PC-9 (cell line): ENCODE measurements at regions not wholly inside any gene's neighbourhood (a gene's known extent, or its start where the extent isn't known, plus 50 kb on each side); places are given as distances from the start of the nearest gene placed in this dataset.

ENCODE experiments used
- CTCF ChIP-seq: fragments of 200-600 bp; sonication (generic); conservative IDR thresholded peaks from 2 replicates; pipeline ENCODE4 v1.6.1; 2017; ENCODE audit warnings: mixed run types, antibody characterized with exemption, mild to moderate bottlenecking, moderate library complexity
- EZH2 ChIP-seq: fragments of 200-600 bp; sonication (generic); IDR thresholded peaks from 2 replicates; pipeline ENCODE4 v1.8.0; 2017; ENCODE audit warnings: antibody characterized with exemption, low read depth

- TF ChIP-seq CTCF (no peak), EZH2 (no peak)
These were observed 301.0 kb upstream of the VLDLR start for GRCh38 chr9:2320632-2321031.
